Fibroblast of gingiva (primary cell): ENCODE measurements at regions not wholly inside any gene's neighbourhood (a gene's known extent, or its start where the extent isn't known, plus 50 kb on each side); places are given as distances from the start of the nearest gene placed in this dataset.
"Not testable (repeated sequence)": the region's sequence is repeated elsewhere in the genome, so short reads cannot be mapped to it uniquely, and the experiment has no call there.

Source experiments
- DNase-seq: peaks from one replicate; pipeline ENCODE4 v3.0.0-alpha.2; 2011; ENCODE audit warnings: low read depth

DNA sequence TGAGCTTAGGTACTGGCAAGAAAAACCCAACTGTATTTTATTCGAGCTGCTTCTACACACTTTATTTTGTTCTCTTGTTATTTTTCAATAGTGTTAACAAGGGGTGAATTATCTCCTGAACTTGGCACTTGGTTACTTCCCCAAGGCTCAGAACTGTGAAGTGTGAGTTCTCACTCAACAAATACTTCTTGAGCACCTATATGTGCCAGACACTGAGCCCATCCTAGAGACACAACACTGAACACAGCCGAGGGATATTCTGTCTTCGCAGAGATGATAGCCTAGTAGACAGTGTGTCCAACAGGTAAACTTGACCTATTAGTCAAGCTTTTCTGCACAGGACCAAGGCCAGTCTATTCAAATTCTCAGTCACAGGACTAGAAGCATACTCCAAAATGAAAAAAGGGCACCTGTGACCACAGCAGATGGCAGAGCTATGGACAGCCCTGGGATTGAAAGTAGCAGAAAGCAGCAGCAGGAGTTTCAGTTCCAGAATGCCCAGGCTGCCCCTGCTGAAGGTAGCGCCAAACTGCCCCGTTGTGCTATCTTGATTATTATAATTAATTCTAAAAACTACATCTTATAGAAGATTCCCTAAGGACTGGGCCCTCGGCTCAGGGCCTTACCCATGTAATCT lies 77.8 kb upstream of the TAB2 start:
- no peak for DNase-seq

DNA sequence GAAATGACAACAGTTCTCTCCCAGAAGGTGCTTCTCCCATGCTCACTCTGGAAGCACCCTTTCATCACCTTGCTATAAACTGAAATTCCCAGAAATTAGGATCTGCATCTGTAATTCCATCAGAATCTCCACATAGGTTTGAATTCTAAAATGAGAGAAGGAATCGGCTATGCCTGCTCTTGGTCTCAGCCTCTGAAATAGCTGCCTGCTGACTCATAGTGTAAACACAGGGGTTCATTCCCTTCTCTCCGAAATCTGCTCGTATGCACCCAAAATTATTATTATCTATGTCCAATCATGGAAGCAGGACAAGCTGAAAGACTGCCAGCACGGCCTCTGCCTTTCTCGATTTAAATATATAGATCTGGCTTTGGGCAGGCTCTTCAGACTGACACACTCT lies 74.6 kb upstream of the TAB2 start:
- DNase-seq: no peak

DNA sequence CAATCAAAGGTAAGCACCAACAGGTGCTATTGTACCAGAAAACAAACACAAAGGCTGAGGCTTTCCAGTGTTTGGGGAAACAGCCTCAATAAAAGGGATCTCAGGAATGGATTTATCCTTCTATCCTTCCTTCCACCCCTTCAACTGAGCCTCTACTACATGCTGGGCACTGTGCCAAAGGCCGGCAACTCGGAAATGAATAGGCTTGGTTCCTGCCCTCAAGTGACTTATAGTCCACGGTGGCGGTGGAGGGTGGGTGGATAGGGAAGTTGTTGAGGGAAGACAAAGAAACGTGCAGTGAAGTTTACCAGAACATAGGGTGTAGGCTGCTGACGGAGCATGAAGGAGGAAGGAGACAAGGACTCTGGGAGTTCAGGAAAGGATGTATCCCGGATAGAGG lies 73.4 kb upstream of the TAB2 start:
- no peak for DNase-seq

DNA sequence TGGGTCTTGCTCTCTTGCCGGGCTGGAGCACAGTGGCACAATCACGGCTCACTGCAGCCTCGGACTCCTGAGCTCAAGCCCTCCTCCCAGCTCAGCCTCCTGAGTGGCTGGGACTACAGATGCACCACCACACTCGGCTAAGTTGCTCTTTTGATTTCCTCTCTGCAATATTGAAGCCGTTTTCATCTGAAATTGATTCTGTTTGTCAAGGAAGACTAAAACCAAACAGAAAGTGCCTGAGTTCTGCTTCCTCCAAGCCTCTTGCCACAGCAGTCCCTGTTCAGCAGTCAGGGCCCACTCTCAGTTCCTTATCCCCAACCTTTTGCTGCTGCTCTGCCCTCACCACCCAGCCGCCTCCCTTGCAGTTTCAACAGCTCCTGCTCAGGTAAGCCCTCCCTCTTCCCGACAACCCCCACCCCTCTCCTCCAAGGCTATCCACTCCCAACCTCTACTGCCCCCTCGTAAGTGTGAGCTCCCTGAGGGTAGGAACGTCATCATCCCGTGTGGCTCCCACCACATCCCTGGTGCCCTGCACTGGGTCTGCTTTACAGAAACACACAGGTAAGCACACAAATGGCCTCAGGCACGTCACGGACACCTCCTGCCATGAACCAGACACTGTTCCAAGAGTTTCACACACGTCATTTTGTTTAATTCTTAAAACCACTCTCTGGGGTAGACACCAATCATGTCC lies 70.7 kb upstream of the TAB2 start:
- no peak for DNase-seq

DNA sequence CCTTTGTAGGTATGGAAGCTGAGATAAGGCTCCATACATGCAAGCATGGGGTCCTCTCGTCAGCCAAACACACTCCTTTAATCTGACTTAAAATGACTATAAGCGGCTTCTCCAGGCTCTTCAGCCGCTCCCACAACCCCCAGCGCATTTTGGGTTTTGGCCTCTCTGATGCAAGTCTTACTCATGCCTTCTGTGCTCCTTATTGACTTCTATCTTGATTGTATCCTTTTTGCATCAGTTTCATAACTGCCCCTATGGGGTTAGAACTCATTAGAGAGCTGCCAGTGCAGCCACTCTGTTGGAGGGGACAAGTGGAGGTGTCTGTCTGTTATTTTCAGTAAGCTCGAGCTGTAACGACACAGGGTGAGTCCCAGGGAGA lies 70.1 kb upstream of the TAB2 start:
- DNase-seq: no peak

DNA sequence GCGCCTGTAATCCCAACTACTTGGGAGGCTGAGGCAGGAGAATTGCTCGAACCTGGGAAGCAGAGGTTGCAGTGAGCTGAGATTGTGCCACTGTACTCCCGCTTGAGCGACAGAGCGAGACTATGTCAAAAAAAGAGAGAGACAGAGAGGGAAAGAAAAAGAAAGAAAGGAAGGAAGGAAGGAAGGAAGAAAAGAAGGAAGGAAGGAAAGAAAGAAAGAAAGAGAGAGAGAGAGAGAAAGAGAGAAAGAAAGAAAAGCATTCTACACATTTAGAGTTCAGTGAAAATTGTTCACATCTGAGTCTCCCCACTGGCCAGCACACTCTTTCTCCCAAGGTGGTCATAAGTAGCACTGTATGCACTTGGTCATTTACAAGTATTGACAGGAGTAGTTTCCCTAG lies 69.2 kb upstream of the TAB2 start:
- DNase-seq: not testable (repeated sequence)

DNA sequence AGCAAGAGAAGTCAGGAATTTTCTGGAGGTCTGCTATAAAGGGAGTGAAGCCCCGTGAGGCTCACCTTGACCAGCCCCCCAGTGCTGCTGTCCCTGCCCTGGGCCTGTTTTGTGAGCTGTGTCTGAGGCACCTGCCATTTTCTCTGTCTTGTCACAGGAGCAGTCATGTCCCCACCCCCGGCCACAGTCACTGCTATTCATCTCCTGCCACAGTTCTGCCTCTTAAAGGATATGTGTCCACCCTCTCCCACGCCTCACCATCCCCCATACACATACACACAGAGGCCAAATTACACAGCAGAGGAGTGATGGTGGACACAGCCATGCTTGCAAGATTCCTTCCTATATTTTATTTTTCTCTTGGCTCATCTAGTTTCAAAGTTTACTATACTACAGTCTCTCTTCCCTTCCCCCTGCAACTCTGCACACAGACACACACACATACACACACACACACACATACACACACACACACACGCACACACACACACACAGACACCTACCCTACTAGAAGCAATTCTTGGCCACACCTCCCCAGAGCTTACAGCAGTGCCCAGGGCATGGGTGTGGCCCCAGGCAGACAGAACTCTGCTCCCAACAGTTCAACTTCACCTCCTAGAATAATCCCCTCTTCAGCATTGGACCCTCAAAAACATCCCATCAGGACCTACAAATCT lies 68.7 kb upstream of the TAB2 start:
- no peak for DNase-seq

DNA sequence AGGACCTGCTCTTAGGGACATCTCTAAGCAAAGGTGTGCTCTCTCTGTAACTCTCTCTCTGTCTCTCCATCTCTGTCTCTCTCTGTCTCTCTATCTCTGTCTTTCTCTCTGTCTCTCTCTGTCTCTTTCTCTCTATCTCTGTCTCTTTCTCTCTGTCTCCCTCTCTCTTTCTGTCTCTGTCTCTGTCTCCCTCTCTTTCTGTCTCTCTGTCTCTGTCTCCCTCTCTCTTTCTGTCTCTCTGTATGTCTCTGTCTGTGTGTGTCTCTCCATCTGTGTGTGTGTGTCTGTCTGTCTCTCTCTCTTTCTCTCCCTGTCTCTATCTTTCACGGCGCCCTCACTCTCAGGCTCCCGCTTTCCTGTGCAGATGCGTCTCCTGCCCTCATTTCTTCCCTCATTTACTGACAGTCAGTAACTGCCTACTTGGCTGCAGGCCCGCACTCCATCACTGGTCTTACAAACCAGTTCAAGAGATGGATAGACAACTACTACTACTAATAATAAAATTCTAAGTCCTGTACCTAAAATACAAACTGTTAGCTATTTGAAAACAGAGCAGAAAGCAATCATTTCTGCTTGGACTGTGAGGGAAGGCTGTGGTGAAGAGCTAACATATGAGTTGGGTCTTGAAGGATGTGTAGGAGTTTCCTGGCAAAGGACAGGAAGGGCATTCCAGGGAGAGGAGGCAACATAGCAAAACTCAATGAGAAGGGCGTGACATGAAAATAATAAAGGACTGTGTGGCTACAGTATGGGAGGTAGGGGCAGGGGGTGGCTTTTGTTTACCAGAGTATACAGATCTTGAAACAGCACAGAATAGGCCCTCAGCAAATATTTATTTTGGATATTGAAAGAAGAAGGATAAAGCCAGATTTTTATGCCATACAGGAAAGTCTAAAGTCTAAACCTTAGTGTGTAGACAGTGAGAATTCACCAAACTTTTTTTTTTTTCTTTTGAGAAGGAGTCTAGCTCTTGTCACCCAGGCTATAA lies 67.8 kb upstream of the TAB2 start:
- DNase-seq: no peak

DNA sequence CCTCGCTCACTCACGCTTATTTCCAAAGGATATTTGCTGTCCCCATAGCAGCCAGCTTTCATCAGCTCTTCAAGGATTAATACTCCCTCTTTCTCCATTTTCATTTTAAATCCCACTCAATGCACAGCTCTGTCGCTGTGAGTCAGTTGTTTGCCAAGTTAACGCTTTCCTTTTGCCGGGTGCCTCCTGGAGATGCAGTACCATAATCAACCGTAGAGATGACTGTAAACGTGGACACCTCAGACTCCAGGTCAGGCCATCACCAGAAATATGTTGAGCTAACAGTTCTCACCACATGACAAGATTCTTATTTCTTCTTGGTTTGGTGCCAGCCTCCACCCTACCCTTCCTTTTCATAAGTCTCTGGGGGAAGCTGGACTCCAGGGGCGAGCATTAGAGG lies 66.6 kb upstream of the TAB2 start:
- DNase-seq: no peak

DNA sequence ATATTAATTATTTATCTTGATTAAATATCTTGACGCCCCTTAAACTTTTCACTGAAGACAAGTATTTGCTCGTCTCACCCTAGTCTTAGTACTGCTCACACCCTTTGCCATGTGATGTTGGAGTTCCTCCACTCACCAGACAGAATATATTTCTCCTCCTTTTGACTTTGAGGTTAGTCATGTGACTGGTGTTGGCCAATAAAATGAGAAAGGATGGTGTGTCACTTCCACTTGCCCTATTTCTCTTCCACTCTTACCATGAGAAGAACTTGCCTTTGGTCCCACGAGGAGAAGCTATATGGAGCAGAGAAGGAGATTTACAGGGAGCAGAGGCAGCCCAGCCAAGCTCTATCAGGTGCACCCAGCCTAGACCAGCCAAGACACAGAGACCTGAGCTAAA lies 64.9 kb upstream of the TAB2 start:
- no peak for DNase-seq

DNA sequence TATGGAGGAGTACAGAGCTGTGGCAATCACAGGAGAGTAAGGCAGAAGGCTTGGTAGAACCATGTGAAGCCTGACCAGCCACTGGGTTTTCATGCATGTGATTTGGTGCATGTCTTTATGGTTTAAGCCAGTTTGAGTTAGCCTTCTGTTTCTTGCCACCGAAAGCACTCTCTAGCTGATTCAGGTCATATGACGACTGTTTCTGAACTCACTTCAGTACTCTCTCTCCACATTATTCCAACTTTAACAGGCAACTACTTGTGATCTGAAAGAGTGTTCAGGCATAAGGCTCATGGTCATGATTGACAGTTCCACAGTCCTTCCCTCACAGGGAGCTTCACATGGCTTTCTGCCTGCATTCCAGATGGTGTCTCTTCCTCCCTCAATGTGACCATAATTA lies 63.3 kb upstream of the TAB2 start:
- no peak for DNase-seq

DNA sequence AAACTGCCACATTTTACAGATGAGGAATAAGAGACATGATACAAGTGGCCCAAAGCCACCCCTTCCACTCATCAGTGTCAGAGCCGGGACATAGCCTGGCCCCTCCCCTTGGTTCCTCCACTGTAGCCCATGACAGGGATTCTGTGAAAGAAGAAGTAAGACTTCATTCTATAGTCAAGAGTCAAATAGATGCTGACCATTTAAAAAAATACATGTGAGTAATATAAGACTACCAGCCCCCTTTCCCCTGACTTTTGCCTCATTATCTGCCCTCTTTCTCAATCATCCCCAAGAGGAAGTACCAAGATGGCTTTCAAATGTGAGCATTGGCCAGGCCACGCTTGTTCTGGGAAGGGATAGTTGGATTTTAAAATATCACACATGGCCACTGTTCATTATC lies 57.8 kb upstream of the TAB2 start:
- no peak for DNase-seq

DNA sequence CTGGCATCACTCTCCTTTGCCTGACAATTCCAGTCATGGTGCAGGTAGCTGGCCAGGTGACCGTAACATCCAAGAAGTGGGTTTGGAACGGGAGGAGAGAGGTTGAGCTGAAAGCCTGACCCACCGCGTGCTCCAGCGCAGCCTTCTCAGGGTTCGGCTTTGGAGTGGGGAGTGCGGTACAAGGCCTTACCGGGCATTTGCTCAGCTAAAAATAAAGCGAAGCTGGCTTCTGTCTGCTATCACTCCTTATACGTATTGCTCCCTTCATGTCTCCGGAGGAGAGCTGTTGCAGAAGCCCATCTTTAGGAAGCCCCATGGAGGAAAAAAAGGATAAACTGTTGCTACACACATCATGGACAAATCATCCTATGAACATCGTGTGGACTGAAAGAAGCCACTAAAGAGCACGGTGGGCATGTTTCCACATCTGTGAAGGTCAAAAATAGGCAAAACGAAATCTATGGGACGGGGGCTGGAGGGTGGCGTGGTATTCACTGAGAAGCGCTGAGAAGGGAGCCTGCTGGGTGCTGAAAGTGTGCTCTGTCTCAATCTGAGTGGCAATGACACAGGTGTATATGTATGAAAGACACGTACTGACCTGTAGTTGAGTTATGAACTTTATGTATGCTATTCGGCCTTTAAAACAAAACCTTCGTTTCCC lies 57.2 kb upstream of the TAB2 start:
- no peak for DNase-seq

DNA sequence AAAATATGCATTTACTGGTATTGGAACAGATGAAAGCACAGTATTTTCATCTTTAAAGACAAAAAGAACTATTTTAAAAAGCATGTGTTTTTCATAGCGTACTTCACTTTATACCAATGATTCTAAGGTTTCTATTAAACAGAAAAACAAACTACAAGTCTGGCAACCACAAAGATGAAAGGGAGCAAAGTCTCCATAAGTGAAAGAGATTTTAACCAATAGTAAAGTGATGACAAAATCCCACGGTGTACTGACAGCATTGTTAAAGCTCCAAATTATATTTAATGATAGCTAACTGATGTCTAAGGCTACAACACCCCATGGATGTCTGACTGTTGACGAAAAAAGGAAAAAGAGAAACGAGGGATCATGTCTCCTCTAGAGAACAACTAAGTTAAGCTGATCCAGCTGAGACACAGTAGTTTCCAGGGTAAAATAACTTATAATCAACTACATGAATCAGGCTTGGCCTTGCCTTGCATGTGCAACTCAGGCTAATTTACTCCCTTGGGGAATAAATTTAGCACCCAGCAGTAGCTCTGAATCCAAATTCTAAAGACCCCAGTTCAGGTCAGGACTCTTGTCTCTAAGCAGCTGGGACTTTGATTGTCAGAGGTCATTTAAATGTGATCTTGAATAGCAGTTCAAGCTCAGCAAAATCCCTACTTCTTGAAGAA lies 56.0 kb upstream of the TAB2 start:
- DNase-seq: no peak

DNA sequence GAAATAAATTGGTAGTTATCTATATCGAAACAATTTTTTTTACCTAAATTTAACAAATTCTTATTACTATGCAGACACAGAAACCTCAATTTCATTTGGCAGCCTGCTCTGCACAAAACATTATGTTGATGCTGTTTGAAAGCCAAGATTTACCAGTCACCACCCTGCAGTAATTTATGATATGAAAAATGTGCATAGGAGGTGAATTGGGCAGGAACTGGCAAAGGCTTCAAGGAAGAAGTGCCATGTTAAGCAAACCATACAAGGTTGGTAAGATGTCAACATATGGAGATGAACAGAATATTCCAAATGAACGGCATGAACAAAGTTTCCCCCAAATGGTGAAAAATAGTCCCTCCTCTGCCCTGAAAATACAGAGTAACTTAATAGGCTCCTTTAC lies 54.2 kb upstream of the TAB2 start:
- no peak for DNase-seq

DNA sequence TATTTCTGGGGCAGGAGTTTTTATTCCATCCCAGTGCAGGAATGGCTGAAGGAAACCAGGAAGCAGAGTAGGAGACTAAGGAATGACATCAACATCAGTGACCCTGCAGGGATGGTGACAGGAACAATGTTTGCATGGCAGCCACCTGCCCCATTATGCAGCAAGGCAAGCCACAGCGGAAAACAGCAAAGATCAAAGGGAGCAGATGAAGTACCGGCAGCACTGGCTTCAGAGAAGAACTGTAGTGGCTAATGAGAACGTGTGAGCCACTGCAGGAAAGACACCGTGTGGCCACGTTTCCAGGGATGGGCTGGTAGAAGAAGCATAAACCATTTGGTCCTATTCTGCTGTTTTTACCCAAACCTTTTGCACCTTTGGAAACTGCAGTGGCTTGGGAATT lies 52.9 kb upstream of the TAB2 start:
- DNase-seq: no peak

DNA sequence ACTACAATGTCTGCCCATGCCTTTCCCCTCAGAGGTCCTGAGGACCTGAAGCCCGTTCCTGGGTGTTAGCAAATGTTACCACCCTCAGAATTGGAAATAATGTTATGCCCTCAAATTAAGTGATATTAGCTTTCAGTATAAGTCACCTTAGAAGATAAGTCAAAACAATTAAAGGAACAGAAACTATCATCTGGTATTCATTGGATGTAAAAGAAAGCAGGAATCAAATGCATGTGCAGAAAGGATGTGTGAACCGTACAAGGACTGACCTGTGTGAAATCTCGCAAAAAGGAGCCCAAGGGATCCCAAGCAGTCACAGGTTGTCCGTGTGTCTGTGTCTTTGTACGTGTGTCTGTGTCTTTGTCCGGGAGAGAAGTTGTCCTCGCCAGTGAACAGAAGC lies 51.6 kb upstream of the TAB2 start:
- DNase-seq: no peak

DNA sequence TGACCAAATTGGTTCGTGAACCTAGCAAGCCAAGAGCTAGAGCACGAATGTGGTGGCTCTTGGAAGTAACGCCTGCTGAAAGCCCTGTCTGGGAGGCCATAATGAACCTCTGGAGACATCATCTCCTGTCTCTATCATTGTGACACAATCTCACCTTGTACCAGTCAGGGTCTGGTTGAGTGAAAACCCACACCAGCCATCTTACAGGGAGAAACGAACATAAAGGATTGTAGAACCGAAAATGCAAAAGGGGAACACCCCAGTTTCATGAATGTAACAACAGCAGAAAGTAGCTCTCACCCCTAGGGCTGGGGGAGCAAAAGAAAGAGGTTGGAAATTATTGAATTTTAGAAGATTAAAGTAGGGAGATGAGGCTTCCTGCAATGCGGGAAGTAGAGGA lies 50.9 kb upstream of the TAB2 start:
- no peak for DNase-seq

DNA sequence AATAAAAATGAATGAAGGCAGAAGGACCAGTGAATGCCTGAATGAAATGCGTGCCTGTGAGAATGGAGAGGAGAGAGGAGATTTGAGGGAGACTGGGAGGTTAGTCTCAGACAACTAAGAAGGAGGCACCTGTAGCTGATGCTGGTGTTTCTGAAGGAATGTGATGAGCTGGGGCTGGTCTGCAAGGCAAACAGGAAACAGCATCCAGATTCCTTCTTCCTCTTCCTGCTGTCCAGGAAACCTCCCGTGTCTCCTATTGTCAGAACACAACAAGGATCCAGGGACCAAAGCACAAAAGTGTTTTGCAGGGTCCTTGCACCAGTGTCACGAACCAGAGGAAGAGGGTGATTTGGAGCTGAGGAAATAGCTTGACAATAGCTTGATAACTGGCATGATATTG lies 50.4 kb upstream of the TAB2 start:
- no peak for DNase-seq

DNA sequence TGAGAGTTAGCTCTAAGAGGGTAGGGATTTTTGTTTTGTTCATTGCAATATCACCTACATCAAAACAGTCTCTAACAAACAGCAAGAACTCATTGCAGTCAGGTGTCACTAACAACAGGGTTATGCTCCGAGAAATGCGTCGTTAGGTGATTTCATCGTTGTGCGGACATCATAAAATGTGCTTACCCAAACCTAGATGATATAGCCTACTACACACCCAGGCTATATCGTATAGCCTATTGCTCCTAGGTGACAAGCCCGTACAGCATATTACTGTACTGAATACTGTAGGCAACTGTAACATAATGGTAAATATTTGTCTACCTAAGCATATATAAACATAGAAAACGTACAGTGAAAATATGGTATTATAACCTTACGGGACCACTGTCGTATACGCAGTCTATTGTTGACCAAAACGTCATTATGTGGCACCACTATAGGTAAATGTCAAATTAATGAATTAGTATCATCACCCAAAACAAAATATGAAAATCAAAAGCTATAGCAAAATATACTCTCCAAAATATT lies 49.9 kb upstream of the TAB2 start:
- DNase-seq: no peak
